RKO (cell line): ENCODE measurements at regions not wholly inside any gene's neighbourhood (a gene's known extent, or its start where the extent isn't known, plus 50 kb on each side); places are given as distances from the start of the nearest gene placed in this dataset.
"Not testable (repeated sequence)": the region's sequence is repeated elsewhere in the genome, so short reads cannot be mapped to it uniquely, and the experiment has no call there.

Experiments
- DNase-seq: peaks from one replicate; pipeline ENCODE4 v3.0.0-alpha.2; 2016; ENCODE audit warnings: low spot score

GRCh38 chr1:233722212-233722979 lies 108.5 kb downstream of the KCNK1 start:
- no peak for DNase-seq

- no peak for DNase-seq
These were observed 109.5 kb downstream of the KCNK1 start for GRCh38 chr1:233723387-233723786.

GRCh38 chr1:233724131-233724631 lies 110.3 kb downstream of the KCNK1 start:
- DNase-seq, result not testable (repeated sequence)

GRCh38 chr1:233725423-233725822 lies 111.5 kb downstream of the KCNK1 start:
- DNase-seq, result no peak

GRCh38 chr1:233728721-233729120 lies 114.8 kb downstream of the KCNK1 start:
- no peak for DNase-seq

- no peak for DNase-seq
These were observed 116.5 kb downstream of the KCNK1 start for GRCh38 chr1:233730380-233730779.

GRCh38 chr1:233730809-233731208 lies 116.9 kb downstream of the KCNK1 start:
- no peak for DNase-seq

GRCh38 chr1:233732206-233732605 lies 118.3 kb downstream of the KCNK1 start:
- DNase-seq, result no peak

GRCh38 chr1:233734456-233734855 lies 120.5 kb downstream of the KCNK1 start:
- DNase-seq, result no peak

GRCh38 chr1:233735331-233735730 lies 121.4 kb downstream of the KCNK1 start:
- DNase-seq, result no peak

GRCh38 chr1:233735847-233736246 lies 121.9 kb downstream of the KCNK1 start:
- DNase-seq, result no peak

- DNase-seq, result no peak
These were observed 123.4 kb downstream of the KCNK1 start for GRCh38 chr1:233737341-233737740.

GRCh38 chr1:233738396-233738795 lies 124.5 kb downstream of the KCNK1 start:
- no peak for DNase-seq

- DNase-seq, result no peak
These were observed 124.9 kb downstream of the KCNK1 start for GRCh38 chr1:233738850-233739249.

- DNase-seq, result no peak
These were observed 131.0 kb downstream of the KCNK1 start for GRCh38 chr1:233744779-233745513.

GRCh38 chr1:233750139-233750538 lies 136.2 kb downstream of the KCNK1 start:
- DNase-seq, result no peak

GRCh38 chr1:233759665-233760064 lies 144.8 kb upstream of the SLC35F3 start:
- no peak for DNase-seq

GRCh38 chr1:233764304-233764703 lies 140.2 kb upstream of the SLC35F3 start:
- not testable (repeated sequence) for DNase-seq

GRCh38 chr1:233777566-233777965 lies 126.9 kb upstream of the SLC35F3 start:
- no peak for DNase-seq

GRCh38 chr1:233780049-233780448 lies 124.4 kb upstream of the SLC35F3 start:
- no peak for DNase-seq

GRCh38 chr1:233782937-233783586 lies 121.4 kb upstream of the SLC35F3 start:
- no peak for DNase-seq

GRCh38 chr1:233787599-233787998 lies 116.9 kb upstream of the SLC35F3 start:
- DNase-seq, result no peak

- DNase-seq, result no peak
These were observed 115.8 kb upstream of the SLC35F3 start for GRCh38 chr1:233788687-233789086.
